PC-9 (cell line): ENCODE measurements at regions not wholly inside any gene's neighbourhood (a gene's known extent, or its start where the extent isn't known, plus 50 kb on each side); places are given as distances from the start of the nearest gene placed in this dataset.

Experiments
- EZH2 ChIP-seq: fragments of 200-600 bp; sonication (generic); IDR thresholded peaks from 2 replicates; pipeline ENCODE4 v1.8.0; 2017; ENCODE audit warnings: antibody characterized with exemption, low read depth
- TF ChIP-seq, protein P1 (sequence below): fragments of 200-600 bp; sonication (generic); conservative IDR thresholded peaks from 2 replicates; pipeline ENCODE4 v1.6.1; 2017; ENCODE audit warnings: mixed run types, antibody characterized with exemption, mild to moderate bottlenecking, moderate library complexity

DNA sequence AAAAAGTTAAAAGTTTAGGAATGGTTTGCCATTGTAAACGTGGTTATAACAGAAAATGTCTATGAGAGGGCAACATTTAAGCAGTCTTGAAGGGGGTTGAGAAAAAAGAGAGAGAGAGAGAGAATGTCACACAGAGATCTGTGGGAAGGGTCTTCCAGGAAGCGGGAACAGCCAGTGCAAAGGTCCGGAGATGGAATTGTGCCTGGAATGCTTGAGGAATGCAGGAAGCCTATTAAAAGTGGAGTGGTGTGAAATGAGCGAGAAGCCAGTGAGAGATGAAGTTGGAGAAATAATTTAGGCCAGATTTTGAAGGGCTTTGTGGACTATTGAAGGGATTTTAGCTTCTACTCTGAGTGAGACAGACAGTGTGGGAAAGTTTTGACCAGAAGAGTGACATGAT, 406.8 kb upstream of the TBX3 start:
- TF ChIP-seq, protein P1, sequence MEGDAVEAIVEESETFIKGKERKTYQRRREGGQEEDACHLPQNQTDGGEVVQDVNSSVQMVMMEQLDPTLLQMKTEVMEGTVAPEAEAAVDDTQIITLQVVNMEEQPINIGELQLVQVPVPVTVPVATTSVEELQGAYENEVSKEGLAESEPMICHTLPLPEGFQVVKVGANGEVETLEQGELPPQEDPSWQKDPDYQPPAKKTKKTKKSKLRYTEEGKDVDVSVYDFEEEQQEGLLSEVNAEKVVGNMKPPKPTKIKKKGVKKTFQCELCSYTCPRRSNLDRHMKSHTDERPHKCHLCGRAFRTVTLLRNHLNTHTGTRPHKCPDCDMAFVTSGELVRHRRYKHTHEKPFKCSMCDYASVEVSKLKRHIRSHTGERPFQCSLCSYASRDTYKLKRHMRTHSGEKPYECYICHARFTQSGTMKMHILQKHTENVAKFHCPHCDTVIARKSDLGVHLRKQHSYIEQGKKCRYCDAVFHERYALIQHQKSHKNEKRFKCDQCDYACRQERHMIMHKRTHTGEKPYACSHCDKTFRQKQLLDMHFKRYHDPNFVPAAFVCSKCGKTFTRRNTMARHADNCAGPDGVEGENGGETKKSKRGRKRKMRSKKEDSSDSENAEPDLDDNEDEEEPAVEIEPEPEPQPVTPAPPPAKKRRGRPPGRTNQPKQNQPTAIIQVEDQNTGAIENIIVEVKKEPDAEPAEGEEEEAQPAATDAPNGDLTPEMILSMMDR = no peak
- no peak for TF ChIP-seq EZH2
